ENCODE measurements at regions not wholly inside any gene's neighbourhood (a gene's known extent, or its start where the extent isn't known, plus 50 kb on each side); places are given as distances from the start of the nearest gene placed in this dataset.

GRCh38 chr4:13024147-13025105, 459.7 kb downstream of the RAB28 start:
- DNase-seq = no peak
- Mint-ChIP-seq H3K4me1 (no peaks in the 10 kb centered on the region), H3K27ac (no peak overlapping the region), H3K4me3 (no peak overlapping the region), H3K9me3 (no peaks in the 10 kb centered on the region), H3K27me3 (ENCODE audit: insufficient read depth) (no peaks in the 10 kb centered on the region), H3K36me3 (ENCODE audit: low read depth) (no peaks in the 10 kb centered on the region)
- no peaks in the 10 kb centered on the region for H3K9me3 ChIP-seq (ENCODE audit: control insufficient read depth, low read length)
- H3K27me3 ChIP-seq (ENCODE audit: control insufficient read depth, insufficient read depth, low read length, poor library complexity, severe bottlenecking) = no peaks in the 10 kb centered on the region
- H3K4me1 ChIP-seq (ENCODE audit: control insufficient read depth, insufficient read depth, low read length) = no peaks in the 10 kb centered on the region
- H3K9ac ChIP-seq (ENCODE audit: extremely low read depth, low read length, poor library complexity, severe bottlenecking) = no peak overlapping the region
- H3K27ac ChIP-seq (ENCODE audit: low read depth, low read length) = no peak overlapping the region
- no peak for TF ChIP-seq CTCF (conservative IDR thresholded peaks at IDR 0.05)
- 91 to 100% methylated on average over 5 to 7 of the region's 7 CpGs for WGBS, 2 experiments (ENCODE audit: insufficient coverage in 1 of 2, insufficient read length in 1 of 2)
- no peaks in the 10 kb centered on the region for H3K36me3 ChIP-seq (ENCODE audit: control insufficient read depth, insufficient read depth, low read length)
- no peak overlapping the region for H3K4me3 ChIP-seq (ENCODE audit: low read length)

GRCh38 chr4:13007802-13008470, 476.2 kb downstream of the RAB28 start:
- Histone ChIP-seq H3K4me1 (ENCODE audit: control insufficient read depth, insufficient read depth, low read length) (no peaks in the 10 kb centered on the region), H3K9me3 (ENCODE audit: control insufficient read depth, low read length) (no peaks in the 10 kb centered on the region), H3K9ac (ENCODE audit: extremely low read depth, low read length, poor library complexity, severe bottlenecking) (no peak overlapping the region), H3K36me3 (ENCODE audit: control insufficient read depth, insufficient read depth, low read length) (no peaks in the 10 kb centered on the region), H3K27ac (ENCODE audit: low read depth, low read length) (no peak overlapping the region), H3K27me3 (ENCODE audit: control insufficient read depth, insufficient read depth, low read length, poor library complexity, severe bottlenecking) (no peaks in the 10 kb centered on the region), H3K4me3 (ENCODE audit: low read length) (no peak overlapping the region)
- H3K27ac Mint-ChIP-seq = no peak overlapping the region
- no peak for DNase-seq
- H3K9me3 Mint-ChIP-seq = no peaks in the 10 kb centered on the region
- no peaks in the 10 kb centered on the region for H3K4me1 Mint-ChIP-seq
- H3K36me3 Mint-ChIP-seq (ENCODE audit: low read depth) = no peaks in the 10 kb centered on the region
- TF ChIP-seq CTCF (conservative IDR thresholded peaks at IDR 0.05) = no peak
- no peak overlapping the region for H3K4me3 Mint-ChIP-seq
- H3K27me3 Mint-ChIP-seq (ENCODE audit: insufficient read depth) = no peaks in the 10 kb centered on the region
- 88 to 96% methylated on average over 3 to 5 of the region's 5 CpGs for WGBS, 2 experiments (ENCODE audit: insufficient coverage in 1 of 2, insufficient read length in 1 of 2)

GRCh38 chr4:12993923-12994322, 490.2 kb downstream of the RAB28 start:
- H3K9me3 ChIP-seq (ENCODE audit: control insufficient read depth, low read length) = peaks cover 26% of the 10 kb centered on the region
- H3K4me3 ChIP-seq (ENCODE audit: low read length) = no peak overlapping the region
- Mint-ChIP-seq H3K9me3 (peaks cover 14% of the 10 kb centered on the region), H3K4me3 (no peak overlapping the region), H3K27ac (no peak overlapping the region), H3K36me3 (ENCODE audit: low read depth) (no peaks in the 10 kb centered on the region), H3K27me3 (ENCODE audit: insufficient read depth) (no peaks in the 10 kb centered on the region), H3K4me1 (no peaks in the 10 kb centered on the region)
- H3K9ac ChIP-seq (ENCODE audit: extremely low read depth, low read length, poor library complexity, severe bottlenecking) = no peak overlapping the region
- no peaks in the 10 kb centered on the region for H3K27me3 ChIP-seq (ENCODE audit: control insufficient read depth, insufficient read depth, low read length, poor library complexity, severe bottlenecking)
- no peaks in the 10 kb centered on the region for H3K4me1 ChIP-seq (ENCODE audit: control insufficient read depth, insufficient read depth, low read length)
- no peak for DNase-seq
- no peaks in the 10 kb centered on the region for H3K36me3 ChIP-seq (ENCODE audit: control insufficient read depth, insufficient read depth, low read length)
- WGBS, 2 experiments (ENCODE audit: insufficient coverage in 1 of 2, insufficient read length in 1 of 2) = 90% methylated on average over 2 to 3 of the region's 3 CpGs
- no peak for TF ChIP-seq CTCF (conservative IDR thresholded peaks at IDR 0.05)
- H3K27ac ChIP-seq (ENCODE audit: low read depth, low read length) = no peak overlapping the region
